DND-41 (cell line): ENCODE measurements at regions not wholly inside any gene's neighbourhood (a gene's known extent, or its start where the extent isn't known, plus 50 kb on each side); places are given as distances from the start of the nearest gene placed in this dataset.
A peak's percentile ranks its signal among the peaks of the same experiment; 100 is the strongest.
"Not testable (repeated sequence)": the region's sequence is repeated elsewhere in the genome, so short reads cannot be mapped to it uniquely, and the experiment has no call there.

Experiments used
- ATAC-seq: fragments of 200-7000 bp; cut with Tn5 transposase; 3 replicates; pipeline ENCODE4 v1.9.1; 2021; ENCODE audit warnings: low read depth; ENCODE audit not compliant: insufficient read depth
- DNase-seq: peaks from one replicate; pipeline ENCODE4 v3.0.0-alpha.2; 2020
- H2AFZ ChIP-seq: 2 replicates; pipeline ENCODE4 v1.6.0; 2012; ENCODE audit warnings: low read depth, low read length
- H3K27ac ChIP-seq: 2 replicates; pipeline ENCODE4 v1.5.1; 2012; ENCODE audit warnings: low read length, inconsistent platforms
- H3K27me3 ChIP-seq: fragments of 200-600 bp; sonication (generic); 2 replicates; pipeline ENCODE4 v1.6.0; 2012; ENCODE audit warnings: low read length, mild to moderate bottlenecking, inconsistent platforms; ENCODE audit not compliant: insufficient read depth, poor library complexity
- H3K36me3 ChIP-seq: 2 replicates; pipeline ENCODE4 v1.5.1; 2012; ENCODE audit warnings: low read length, inconsistent platforms; ENCODE audit not compliant: insufficient read depth
- H3K4me1 ChIP-seq: 2 replicates; pipeline ENCODE4 v1.5.1; 2012; ENCODE audit warnings: mild to moderate bottlenecking, low read length; ENCODE audit not compliant: insufficient read depth
- H3K4me2 ChIP-seq: 2 replicates; pipeline ENCODE4 v1.6.0; 2012; ENCODE audit warnings: mild to moderate bottlenecking, moderate library complexity, low read length, inconsistent platforms; ENCODE audit not compliant: insufficient read depth
- H3K4me3 ChIP-seq, 2 experiments: fragments of 200-600 bp in 1 of 2; shearing (Covaris generic) in 1 of 2; 2 replicates each; pipeline ENCODE4 v1.5.1; 2012 to 2016; ENCODE audit warnings: inconsistent platforms in 2 of 2, low read length in 2 of 2, mild to moderate bottlenecking in 2 of 2, low read depth in 1 of 2, moderate library complexity in 1 of 2
- H3K79me2 ChIP-seq: 2 replicates; pipeline ENCODE4 v1.6.0; 2012; ENCODE audit warnings: low read length, inconsistent platforms; ENCODE audit not compliant: insufficient read depth
- H3K9ac ChIP-seq: 2 replicates; pipeline ENCODE4 v1.6.0; 2012; ENCODE audit warnings: low read depth, mild to moderate bottlenecking, inconsistent platforms, low read length, moderate library complexity
- H3K9me3 ChIP-seq: 2 replicates; pipeline ENCODE4 v1.5.1; 2012; ENCODE audit warnings: low read length, moderate library complexity, mild to moderate bottlenecking, inconsistent platforms; ENCODE audit not compliant: insufficient read depth, severe bottlenecking
- H4K20me1 ChIP-seq: 2 replicates; pipeline ENCODE4 v1.6.0; 2012; ENCODE audit warnings: low read length; ENCODE audit not compliant: insufficient read depth
- EZH2 ChIP-seq: IDR thresholded peaks from 3 replicates; pipeline ENCODE4 v1.6.1; 2012; ENCODE audit warnings: borderline replicate concordance, low read depth, mild to moderate bottlenecking, moderate library complexity, low read length, inconsistent platforms; ENCODE audit not compliant: severe bottlenecking
- TF ChIP-seq, protein P1 (sequence below): IDR thresholded peaks from 2 replicates; pipeline ENCODE4 v1.5.1; 2012; ENCODE audit warnings: borderline replicate concordance, low read length, moderate library complexity, mild to moderate bottlenecking; ENCODE audit not compliant: poor library complexity, severe bottlenecking; ENCODE audit errors: extremely low read depth

DNA sequence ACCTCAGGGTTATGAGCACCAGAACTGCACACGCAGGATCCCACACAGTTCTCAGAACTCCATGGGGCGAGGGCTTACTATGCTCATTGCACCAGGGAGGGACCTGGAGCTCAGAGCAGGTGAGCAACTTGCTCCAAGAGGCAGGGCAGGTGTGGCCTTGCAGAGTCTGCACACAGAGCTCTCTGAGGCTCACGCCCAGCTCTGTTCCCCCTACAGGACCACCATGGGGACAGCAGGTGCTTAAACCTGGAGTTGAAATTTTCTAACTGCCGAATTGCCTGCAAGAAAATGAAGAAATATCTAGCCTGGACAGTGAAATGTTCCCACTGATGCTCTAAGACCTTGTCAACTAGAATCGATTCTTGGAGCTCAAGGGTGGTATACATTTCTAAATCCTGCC is 49.9 kb upstream of the MSMB start:
- ATAC-seq, H3K4me3 ChIP-seq, H2AFZ ChIP-seq, H4K20me1 ChIP-seq, H3K27me3 ChIP-seq, H3K9me3 ChIP-seq, H3K79me2 ChIP-seq, H3K36me3 ChIP-seq: not testable (repeated sequence)
- peaks cover 71% of the 10 kb centered on the region for H3K4me1 ChIP-seq
- DNase-seq: peak; percentile 35
- peak overlapping the region; percentile 50 for H3K4me2 ChIP-seq
- peak overlapping the region; percentile 80 for H3K27ac ChIP-seq
- peak overlapping the region; percentile 49; the same call in 1 of the 2 replicates for H3K9ac ChIP-seq

DNA sequence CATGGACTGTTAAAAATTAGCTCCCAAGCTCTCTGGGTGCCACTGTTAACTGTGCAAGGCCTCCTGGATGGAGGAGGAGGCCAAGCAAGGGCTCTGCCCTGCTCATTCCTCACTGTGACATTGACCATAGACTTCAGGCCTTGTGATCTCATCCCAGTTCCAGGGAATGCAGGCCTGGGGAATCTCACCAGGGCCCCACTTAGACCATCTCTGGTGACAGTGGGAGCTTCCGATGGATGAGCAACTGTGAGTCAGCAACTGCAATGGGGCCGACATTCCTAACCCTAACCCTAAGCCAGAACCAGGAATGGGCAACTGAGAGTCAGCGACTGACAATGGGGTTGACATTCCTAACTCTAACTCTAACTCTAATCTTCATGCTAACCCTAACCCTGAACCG is 50.4 kb upstream of the MSMB start:
- DNase-seq (no peak), ATAC-seq (no peak)
- Histone ChIP-seq H3K9me3 (no peaks in the 10 kb centered on the region), H3K27me3 (no peaks in the 10 kb centered on the region), H3K4me3 (no peak overlapping the region), H3K79me2 (peaks cover 3% of the 10 kb centered on the region), H3K4me1 (peaks cover 66% of the 10 kb centered on the region), H3K36me3 (no peaks in the 10 kb centered on the region), H4K20me1 (no peaks in the 10 kb centered on the region), H3K9ac (peak overlapping the region; percentile 40; the same call in 1 of the 2 replicates), H2AFZ (no peak overlapping the region), H3K4me2 (peak overlapping the region; percentile 32), H3K27ac (peak overlapping the region; percentile 80)
- TF ChIP-seq, protein P1, sequence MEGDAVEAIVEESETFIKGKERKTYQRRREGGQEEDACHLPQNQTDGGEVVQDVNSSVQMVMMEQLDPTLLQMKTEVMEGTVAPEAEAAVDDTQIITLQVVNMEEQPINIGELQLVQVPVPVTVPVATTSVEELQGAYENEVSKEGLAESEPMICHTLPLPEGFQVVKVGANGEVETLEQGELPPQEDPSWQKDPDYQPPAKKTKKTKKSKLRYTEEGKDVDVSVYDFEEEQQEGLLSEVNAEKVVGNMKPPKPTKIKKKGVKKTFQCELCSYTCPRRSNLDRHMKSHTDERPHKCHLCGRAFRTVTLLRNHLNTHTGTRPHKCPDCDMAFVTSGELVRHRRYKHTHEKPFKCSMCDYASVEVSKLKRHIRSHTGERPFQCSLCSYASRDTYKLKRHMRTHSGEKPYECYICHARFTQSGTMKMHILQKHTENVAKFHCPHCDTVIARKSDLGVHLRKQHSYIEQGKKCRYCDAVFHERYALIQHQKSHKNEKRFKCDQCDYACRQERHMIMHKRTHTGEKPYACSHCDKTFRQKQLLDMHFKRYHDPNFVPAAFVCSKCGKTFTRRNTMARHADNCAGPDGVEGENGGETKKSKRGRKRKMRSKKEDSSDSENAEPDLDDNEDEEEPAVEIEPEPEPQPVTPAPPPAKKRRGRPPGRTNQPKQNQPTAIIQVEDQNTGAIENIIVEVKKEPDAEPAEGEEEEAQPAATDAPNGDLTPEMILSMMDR: no peak
- TF ChIP-seq EZH2: no peak

DNA sequence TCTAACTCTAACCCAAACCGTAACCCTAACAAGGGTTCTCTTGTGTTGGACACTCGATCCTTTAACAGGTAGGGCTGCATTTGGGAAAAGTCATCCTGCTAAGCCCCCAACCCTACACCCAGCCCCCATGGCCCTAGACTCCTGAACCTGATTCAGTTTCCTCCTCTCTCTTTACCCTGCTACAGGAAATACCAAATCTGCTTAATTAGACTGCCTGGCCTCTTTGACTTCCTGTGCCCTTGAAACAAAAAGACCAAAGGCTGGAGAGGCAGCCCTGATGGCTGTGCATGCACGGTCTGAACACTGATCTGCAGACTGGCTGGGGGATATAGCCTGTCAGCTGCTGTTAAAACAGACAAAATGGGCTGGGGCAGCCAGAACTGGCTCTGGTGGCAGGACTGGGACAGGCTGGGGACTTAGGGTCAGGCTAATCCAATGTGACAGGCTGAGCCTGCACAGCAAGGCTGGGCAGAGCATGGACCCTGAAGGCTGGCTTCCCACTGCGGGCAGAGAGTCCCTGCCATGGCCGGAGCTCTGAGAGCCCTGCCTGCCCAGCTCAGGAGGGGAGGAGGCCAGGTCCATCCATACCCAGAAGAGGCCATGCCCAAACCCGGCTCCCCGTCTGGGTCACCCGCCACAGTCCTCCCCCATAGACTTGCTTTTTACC is 51.0 kb upstream of the MSMB start:
- peak overlapping the region; percentile 23 for H2AFZ ChIP-seq

More for the DNA sequence above, 51.0 kb upstream of the MSMB start:
- H3K27ac ChIP-seq: peak overlapping the region; percentile 80
- no peak for TF ChIP-seq EZH2
- TF ChIP-seq, protein P1: no peak
- H3K9me3 ChIP-seq: no peaks in the 10 kb centered on the region
- DNase-seq (peak; percentile 73), ATAC-seq (peak; percentile 63)
- no peak overlapping the region for H3K4me3 ChIP-seq
- H3K36me3 ChIP-seq: no peaks in the 10 kb centered on the region
- peak overlapping the region; percentile 32 for H3K4me2 ChIP-seq
- no peaks in the 10 kb centered on the region for H4K20me1 ChIP-seq
- H3K79me2 ChIP-seq: peaks cover 3% of the 10 kb centered on the region
- no peaks in the 10 kb centered on the region for H3K27me3 ChIP-seq
- peaks cover 60% of the 10 kb centered on the region for H3K4me1 ChIP-seq
- peak overlapping the region; percentile 40 for H3K9ac ChIP-seq
